ENCODE measurements at regions not wholly inside any gene's neighbourhood (a gene's known extent, or its start where the extent isn't known, plus 50 kb on each side); places are given as distances from the start of the nearest gene placed in this dataset.

DNA sequence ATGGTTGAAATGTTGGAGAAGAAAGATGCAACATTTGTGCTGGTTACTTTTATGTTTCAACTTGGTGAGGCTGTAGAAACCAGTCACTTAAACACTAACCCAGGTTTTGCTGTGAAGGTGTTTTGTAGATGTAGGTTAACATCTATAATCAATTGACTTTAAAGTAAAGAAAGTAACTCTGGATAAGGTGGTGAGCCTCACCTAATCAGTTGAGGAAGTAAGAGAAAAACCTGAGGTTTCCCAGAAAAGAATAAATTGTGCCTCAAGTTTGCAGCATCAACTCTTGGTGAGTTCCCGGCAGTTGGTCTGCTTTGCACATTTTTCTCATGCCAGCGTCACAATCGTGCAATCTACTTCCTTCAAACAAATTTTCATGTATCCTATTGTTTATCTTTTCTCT lies 673.4 kb downstream of the QKI start:
- intact Hi-C loops (cut with DNase I), result no loop called here
- DNase-seq (ENCODE audit: extremely low spot score in 2 of 2), result no peak
- TF ChIP-seq POLR2A (IDR thresholded peaks at IDR 0.05), result no peak
- TF ChIP-seq, protein P1, sequence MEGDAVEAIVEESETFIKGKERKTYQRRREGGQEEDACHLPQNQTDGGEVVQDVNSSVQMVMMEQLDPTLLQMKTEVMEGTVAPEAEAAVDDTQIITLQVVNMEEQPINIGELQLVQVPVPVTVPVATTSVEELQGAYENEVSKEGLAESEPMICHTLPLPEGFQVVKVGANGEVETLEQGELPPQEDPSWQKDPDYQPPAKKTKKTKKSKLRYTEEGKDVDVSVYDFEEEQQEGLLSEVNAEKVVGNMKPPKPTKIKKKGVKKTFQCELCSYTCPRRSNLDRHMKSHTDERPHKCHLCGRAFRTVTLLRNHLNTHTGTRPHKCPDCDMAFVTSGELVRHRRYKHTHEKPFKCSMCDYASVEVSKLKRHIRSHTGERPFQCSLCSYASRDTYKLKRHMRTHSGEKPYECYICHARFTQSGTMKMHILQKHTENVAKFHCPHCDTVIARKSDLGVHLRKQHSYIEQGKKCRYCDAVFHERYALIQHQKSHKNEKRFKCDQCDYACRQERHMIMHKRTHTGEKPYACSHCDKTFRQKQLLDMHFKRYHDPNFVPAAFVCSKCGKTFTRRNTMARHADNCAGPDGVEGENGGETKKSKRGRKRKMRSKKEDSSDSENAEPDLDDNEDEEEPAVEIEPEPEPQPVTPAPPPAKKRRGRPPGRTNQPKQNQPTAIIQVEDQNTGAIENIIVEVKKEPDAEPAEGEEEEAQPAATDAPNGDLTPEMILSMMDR (IDR thresholded peaks at IDR 0.05), result no peak
- no peak for TF ChIP-seq POLR2AphosphoS5 (IDR thresholded peaks at IDR 0.05; ENCODE audit: insufficient read depth in 1 of 2, low read depth in 1 of 2)
- no peaks in the 10 kb centered on the region for H3K9me3 ChIP-seq
- no peak overlapping the region for H3K27ac ChIP-seq
- peaks cover 12% of the 10 kb centered on the region for H3K4me1 ChIP-seq
- H3K4me3 ChIP-seq, result no peak overlapping the region
- no peaks in the 10 kb centered on the region for H3K27me3 ChIP-seq
- no peaks in the 10 kb centered on the region for H3K36me3 ChIP-seq

DNA sequence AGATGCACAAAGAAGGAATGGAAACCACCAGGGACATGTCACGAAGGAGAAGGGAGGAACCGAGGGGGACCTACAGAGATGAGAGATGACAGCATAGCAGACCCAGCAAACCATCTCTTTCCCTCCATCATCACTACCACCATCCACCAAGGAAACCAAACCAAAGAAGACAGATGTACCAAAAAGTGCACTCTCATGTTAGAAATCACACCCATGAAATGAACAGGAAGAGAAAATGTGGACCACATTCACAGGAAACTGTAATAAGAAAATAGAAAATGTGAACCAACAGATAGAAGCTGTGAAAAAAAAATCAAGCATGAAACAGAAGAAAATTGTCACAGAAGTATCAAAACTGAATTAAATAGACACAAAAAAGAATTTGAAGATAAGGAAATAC lies 672.7 kb downstream of the QKI start:
- H3K27ac ChIP-seq, result no peak overlapping the region
- H3K36me3 ChIP-seq, result no peaks in the 10 kb centered on the region
- no peak overlapping the region for H3K4me3 ChIP-seq
- intact Hi-C loops (cut with DNase I), result no loop called here
- DNase-seq (ENCODE audit: extremely low spot score in 2 of 2), result no peak
- peaks cover 12% of the 10 kb centered on the region for H3K4me1 ChIP-seq
- H3K27me3 ChIP-seq, result no peaks in the 10 kb centered on the region
- TF ChIP-seq, protein P1 (IDR thresholded peaks at IDR 0.05), result no peak
- no peak for TF ChIP-seq POLR2AphosphoS5 (IDR thresholded peaks at IDR 0.05; ENCODE audit: insufficient read depth in 1 of 2, low read depth in 1 of 2)
- TF ChIP-seq POLR2A (IDR thresholded peaks at IDR 0.05), result no peak
- H3K9me3 ChIP-seq, result no peaks in the 10 kb centered on the region

DNA sequence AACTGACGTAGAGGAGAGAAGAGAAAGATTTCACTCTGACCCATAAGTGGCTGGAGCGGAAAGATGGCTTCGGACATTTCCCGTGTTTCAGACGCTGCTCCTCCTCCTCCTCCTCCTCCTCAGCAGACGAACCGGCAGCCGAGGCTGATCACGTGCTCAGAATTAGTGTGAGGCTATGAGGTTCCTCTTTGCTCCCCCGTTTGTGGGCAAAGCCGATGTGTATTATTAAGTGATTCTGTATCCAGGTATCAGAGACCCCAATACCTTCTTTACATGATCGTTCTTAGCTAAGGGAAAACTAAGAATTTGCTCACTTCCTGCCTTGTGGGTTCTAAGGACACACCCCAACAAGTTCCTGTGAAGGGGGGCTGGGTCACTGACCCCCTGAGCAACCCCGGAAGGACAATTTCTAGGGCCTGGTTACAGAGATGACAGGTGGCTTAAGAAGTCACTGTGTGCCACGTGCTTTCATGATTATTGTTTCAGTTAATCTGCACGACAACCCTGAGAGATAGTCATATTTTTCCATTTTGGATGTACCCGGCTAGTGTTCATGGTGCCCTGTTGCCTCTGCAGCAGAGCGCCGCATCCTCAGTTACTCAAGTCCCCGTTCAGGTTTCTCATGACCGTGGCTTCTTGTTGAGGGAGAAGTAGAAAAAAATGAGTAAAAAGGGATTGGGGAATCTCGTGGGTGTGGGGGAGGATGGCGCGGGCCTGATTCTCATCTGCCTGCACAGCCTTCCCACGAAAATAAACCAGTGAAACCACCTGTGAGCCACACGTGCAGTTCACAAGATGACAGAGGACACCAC lies 671.8 kb downstream of the QKI start:
- Histone ChIP-seq H3K9me3 (no peaks in the 10 kb centered on the region), H3K27ac (peak overlapping the region; percentile 1), H3K4me1 (peaks cover 12% of the 10 kb centered on the region), H3K36me3 (no peaks in the 10 kb centered on the region), H3K27me3 (no peaks in the 10 kb centered on the region), H3K4me3 (no peak overlapping the region)
- intact Hi-C loops (cut with DNase I), result no loop called here
- no peak for DNase-seq (ENCODE audit: extremely low spot score in 2 of 2)
- no peak for TF ChIP-seq POLR2A (IDR thresholded peaks at IDR 0.05)
- TF ChIP-seq, protein P1 (IDR thresholded peaks at IDR 0.05), result no peak
- TF ChIP-seq POLR2AphosphoS5 (IDR thresholded peaks at IDR 0.05; ENCODE audit: insufficient read depth in 1 of 2, low read depth in 1 of 2), result no peak

DNA sequence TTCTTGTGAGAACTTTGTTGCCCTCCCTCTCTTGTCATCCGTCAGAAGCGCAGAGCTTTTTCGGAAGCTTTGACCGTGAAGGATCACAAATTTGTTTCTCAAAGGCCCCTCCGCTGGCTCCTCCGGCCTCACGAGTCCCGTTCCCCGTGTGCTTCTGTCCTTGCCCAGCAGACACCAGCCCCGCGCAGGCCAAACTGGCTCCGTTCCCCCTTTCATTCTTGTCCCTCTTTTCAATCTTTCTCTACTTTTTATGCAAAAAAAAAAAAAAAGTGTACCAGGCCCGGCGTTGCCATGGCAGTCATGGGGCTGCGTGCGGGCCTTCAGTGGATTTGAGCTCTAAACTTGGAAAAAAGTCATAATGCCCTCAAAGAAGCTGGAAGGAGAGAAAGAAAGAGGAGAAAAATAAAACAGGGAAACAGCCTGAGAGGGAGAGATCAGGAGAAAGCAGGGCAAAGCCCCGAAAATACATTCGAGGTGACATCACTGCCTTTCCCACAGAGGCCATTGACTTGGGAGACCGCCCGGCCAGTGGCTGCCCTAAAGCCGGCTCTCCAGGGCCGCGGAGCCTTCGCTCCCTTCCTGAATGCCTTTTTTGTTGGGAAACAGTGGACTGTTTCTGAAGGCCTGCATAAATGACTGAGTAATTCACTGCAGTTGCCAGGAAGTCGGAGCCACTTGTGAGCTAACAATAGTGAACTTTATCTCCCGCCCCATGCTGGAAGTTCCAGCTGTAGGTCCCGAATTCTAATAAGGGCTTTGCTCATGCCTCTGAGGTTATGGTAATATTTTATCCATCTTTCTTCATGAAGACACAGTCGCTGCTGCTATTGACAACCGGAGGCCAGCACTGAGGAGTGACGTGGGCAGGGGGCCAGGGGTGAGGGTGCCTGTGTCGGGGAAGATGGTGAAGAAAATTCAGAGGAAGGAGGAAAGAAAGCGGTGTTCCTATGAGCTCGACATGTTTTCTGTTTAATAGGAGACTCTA lies 670.9 kb downstream of the QKI start:
- DNase-seq (ENCODE audit: extremely low spot score in 2 of 2), result no peak
- Histone ChIP-seq H3K9me3 (no peaks in the 10 kb centered on the region), H3K36me3 (no peaks in the 10 kb centered on the region), H3K4me3 (no peak overlapping the region), H3K27me3 (no peaks in the 10 kb centered on the region), H3K27ac (peak overlapping the region; percentile 70), H3K4me1 (peaks cover 12% of the 10 kb centered on the region)
- intact Hi-C loops (cut with DNase I), result no loop called here
- TF ChIP-seq POLR2AphosphoS5 (IDR thresholded peaks at IDR 0.05; ENCODE audit: insufficient read depth in 1 of 2, low read depth in 1 of 2), result peak in 1 of 2 donors; percentile 47
- TF ChIP-seq, protein P1 (IDR thresholded peaks at IDR 0.05), result no peak
- TF ChIP-seq POLR2A (IDR thresholded peaks at IDR 0.05), result no peak
